HFF-Myc (cell line): ENCODE measurements at regions not wholly inside any gene's neighbourhood (a gene's known extent, or its start where the extent isn't known, plus 50 kb on each side); places are given as distances from the start of the nearest gene placed in this dataset.
A peak's percentile ranks its signal among the peaks of the same experiment; 100 is the strongest.

Source experiments
- DNase-seq: peaks from one replicate; pipeline ENCODE4 v3.0.0-alpha.2; 2011; ENCODE audit warnings: low read depth; ENCODE audit errors: extremely low read depth
- H3K4me3 ChIP-seq: replicated peaks from 2 replicates; pipeline ENCODE4 v1.5.1; 2011; ENCODE audit warnings: low read depth, mild to moderate bottlenecking, control low read depth, low read length
- TF ChIP-seq, protein P1 (sequence below): IDR thresholded peaks from 2 replicates; pipeline ENCODE4 v1.5.1; 2012; ENCODE audit warnings: mild to moderate bottlenecking, low read depth, low read length, control low read depth; ENCODE audit errors: missing control alignments

DNA sequence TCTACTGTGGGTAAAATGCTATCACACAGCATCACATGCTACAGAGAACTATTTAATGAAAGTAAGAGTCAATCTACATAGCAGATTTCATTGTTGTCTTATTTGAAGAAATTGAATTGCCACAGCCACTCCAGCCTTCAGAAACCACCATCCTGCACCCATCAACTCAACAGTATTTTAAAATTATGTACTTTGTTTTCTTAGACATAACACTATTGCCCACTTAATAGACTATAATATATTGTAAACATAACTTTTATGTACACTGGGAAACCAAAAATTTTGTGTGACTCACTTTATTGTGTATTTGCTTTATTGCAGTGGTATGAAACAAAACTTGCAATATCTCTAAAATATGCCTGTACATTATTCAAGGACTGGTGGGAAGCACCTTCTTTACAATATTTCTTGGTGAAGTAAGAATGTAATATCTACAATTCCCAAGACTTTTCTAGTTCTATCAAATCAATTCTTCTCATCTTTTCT, 133.0 kb downstream of the DUSP10 start:
- H3K4me3 ChIP-seq: no peak overlapping the region
- TF ChIP-seq, protein P1, sequence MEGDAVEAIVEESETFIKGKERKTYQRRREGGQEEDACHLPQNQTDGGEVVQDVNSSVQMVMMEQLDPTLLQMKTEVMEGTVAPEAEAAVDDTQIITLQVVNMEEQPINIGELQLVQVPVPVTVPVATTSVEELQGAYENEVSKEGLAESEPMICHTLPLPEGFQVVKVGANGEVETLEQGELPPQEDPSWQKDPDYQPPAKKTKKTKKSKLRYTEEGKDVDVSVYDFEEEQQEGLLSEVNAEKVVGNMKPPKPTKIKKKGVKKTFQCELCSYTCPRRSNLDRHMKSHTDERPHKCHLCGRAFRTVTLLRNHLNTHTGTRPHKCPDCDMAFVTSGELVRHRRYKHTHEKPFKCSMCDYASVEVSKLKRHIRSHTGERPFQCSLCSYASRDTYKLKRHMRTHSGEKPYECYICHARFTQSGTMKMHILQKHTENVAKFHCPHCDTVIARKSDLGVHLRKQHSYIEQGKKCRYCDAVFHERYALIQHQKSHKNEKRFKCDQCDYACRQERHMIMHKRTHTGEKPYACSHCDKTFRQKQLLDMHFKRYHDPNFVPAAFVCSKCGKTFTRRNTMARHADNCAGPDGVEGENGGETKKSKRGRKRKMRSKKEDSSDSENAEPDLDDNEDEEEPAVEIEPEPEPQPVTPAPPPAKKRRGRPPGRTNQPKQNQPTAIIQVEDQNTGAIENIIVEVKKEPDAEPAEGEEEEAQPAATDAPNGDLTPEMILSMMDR: no peak
- no peak for DNase-seq

DNA sequence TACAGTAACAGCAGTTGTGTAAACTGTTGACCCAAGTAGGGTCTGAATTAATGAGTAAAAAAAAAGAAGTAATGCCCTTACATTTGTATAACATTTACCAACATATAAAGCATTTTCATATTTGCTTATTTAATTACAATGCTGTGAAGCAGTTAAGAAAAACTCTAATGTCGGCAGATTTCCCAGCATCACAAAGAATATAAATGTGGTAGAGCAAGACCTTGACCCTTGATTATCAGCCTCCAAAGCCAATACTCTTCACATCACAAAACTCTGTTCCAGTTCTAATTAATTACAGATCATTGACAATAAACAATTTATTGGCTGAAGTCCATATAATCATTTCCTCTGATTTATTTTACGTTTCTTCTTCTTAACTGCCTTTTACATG, 130.2 kb downstream of the DUSP10 start:
- no peak for DNase-seq
- TF ChIP-seq, protein P1: no peak
- H3K4me3 ChIP-seq: no peak overlapping the region

DNA sequence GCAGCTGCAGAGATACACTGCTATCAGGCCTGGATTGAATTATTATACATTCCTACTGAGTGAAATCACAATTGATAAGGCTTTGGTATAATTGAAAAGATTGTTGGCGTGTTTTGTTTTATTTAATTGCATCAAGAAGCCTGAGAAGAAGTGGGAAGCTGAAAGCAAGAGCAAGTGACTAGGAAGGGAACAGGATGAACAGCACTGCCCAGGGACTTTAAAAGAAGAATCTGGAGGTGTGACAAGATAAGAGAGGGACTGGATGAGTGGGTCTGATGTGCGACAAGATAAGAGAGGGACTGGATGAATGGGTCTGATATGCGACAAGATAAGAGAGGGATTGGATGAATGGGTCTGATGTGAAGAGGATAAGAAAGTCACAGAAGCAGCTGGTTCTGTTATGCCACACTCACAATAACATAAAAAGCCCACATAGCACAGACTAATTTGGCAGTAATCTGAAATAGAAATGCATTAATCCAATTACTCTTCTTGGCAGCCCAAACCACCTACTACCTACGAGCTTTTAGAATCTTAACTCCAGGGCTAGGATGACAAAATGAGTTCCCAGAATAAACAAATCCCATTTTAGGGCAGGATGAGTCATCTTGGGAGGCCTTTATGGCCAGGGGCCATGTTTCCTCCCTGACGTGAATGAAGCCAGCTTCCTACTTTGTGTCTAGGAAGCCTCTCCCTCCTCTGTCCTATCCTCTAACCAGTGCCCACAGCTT, 129.7 kb downstream of the DUSP10 start:
- peak; percentile 83 for DNase-seq
- no peak overlapping the region for H3K4me3 ChIP-seq
- TF ChIP-seq, protein P1: no peak

DNA sequence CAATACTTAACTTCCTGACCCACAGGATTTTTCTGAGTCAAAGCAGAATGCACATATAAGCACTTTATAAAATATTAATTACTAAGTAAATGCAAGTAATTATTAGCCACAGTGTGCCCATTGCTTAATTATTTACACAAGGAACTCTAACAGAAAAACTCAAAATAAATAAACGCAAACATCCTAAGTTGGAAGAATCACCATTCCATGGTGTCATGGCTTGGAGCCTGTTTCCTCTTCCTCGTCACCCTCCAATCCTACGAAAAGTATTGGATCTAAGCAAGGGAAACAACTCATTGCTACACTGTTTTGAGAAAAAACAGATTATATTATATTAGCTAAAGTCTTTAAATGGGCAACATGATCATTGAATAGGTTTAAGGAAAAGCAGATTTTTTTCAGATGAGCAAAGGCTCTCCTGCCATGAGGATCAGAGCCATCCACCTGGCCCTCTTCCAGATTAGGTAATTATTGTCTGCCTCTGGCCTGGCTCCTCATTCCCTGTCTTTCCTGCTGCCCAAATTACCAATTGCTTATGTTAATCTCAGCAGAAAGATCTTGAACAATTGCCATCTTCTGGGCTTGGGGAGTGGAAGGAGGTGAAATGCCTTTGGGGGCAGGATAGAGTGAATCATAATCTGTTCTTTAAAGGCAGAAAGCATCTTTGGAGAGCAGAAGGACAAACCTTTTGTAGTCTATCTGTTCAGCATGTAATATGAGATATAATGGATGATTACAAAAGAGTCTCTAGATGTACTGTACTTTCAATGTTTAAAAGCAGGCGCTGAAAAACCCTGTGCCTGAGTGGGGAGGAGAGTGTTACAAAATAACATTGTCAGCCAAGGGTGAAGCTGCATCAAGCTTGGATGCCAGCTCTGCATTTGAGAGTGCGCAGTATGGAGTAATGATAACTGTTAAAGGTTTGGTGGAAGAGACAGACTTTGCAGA, 121.2 kb downstream of the DUSP10 start:
- DNase-seq: no peak
- H3K4me3 ChIP-seq: no peak overlapping the region
- TF ChIP-seq, protein P1: no peak

DNA sequence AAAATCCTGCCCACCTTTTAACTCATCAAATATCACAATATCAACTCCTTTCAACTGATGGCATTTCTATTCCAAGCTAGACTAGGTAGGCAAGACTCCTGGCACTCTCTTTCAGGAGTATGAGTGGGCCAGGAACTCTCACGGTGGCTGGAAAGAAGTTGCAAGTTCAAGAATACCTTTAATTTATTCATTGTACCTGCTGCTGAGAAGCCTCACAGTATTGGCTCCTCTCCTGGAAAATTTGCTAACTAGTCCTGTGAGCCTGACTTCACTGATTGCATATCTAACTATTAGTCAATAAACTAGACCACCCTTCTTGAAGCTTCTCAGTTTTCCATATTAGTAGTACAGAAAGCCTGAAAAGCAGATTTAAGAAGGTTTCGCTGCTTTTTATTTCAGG, 120.2 kb downstream of the DUSP10 start:
- no peak for DNase-seq
- no peak overlapping the region for H3K4me3 ChIP-seq
- TF ChIP-seq, protein P1: no peak

DNA sequence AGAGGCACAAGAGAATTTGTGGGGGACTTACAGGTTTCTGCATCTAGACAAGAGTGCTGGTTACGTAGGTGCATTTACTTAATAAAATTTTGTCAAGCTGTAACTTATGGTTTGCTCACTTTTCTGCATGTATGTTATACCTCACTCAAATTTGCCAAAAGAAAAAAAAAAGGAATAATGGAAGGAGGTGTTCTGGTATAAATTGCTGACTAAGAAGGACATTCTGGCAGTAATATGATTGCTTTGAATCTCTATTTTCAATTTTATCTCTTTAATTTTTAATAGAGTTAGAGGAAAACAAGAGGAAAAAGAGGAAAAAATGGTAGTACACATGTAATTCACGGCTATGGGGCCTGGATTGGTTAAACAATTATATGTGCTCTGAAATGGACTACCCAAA, 119.5 kb downstream of the DUSP10 start:
- no peak overlapping the region for H3K4me3 ChIP-seq
- no peak for DNase-seq
- TF ChIP-seq, protein P1: no peak
